ENCODE measurements at regions not wholly inside any gene's neighbourhood (a gene's known extent, or its start where the extent isn't known, plus 50 kb on each side); places are given as distances from the start of the nearest gene placed in this dataset.

DNA sequence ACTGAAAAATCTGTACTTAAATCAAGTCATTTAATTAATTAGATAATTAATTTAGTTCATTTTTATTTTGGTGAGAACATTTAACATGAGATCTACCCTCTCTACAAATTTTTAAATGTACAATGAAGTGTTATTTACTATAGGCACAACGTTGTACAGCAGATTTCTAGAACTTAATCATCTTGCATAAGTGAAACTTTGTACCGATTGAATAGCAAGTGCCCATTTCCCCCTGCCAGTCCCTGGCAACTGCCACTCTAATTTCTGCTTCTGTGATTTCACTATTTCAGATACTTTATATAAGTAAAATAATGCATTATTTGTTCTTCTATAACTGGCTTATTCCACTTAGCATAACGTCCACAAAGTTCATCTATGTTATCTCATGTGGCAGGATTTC is 50.1 kb upstream of the SYTL5 start:
- H2BK12ac ChIP-seq (ENCODE audit: low read length in 2 of 2), result no peak overlapping the region
- no peak overlapping the region for H2AK5ac ChIP-seq (ENCODE audit: low read length, severe bottlenecking)
- H3K4me3 ChIP-seq (ENCODE audit: insufficient read depth in 1 of 2, low read depth in 1 of 2, low read length in 2 of 2), result no peak overlapping the region
- no peak for DNase-seq
- H2BK5ac ChIP-seq (ENCODE audit: low read depth, low read length, poor library complexity, severe bottlenecking), result no peak overlapping the region
- H3K4ac ChIP-seq (ENCODE audit: low read depth in 1 of 2, low read length in 2 of 2), result no peak overlapping the region
- H3K4me2 ChIP-seq (ENCODE audit: low read length, poor library complexity, severe bottlenecking), result no peak overlapping the region
- no peak overlapping the region for H3K27ac ChIP-seq (ENCODE audit: low read length, poor library complexity, severe bottlenecking)
- H2AFZ ChIP-seq (ENCODE audit: low read depth, low read length), result no peak overlapping the region
- no peak overlapping the region for H4K8ac ChIP-seq (ENCODE audit: low read length)
- H2BK120ac ChIP-seq (ENCODE audit: low read depth, low read length), result no peak overlapping the region
- H3K27me3 ChIP-seq (ENCODE audit: control insufficient read depth in 1 of 2, insufficient read depth in 1 of 2, low read length in 2 of 2), result no peaks in the 10 kb centered on the region
- H4K91ac ChIP-seq (ENCODE audit: low read length), result no peak overlapping the region
- no peaks in the 10 kb centered on the region for H3K9me3 ChIP-seq (ENCODE audit: control insufficient read depth, low read length)
- peaks cover 4% of the 10 kb centered on the region for H3K4me1 ChIP-seq (ENCODE audit: control insufficient read depth, insufficient read depth, low read depth, low read length)
- no peak overlapping the region for H3K23ac ChIP-seq (ENCODE audit: low read length in 2 of 2)
- no peak overlapping the region for H3K18ac ChIP-seq (ENCODE audit: low read depth in 1 of 2, low read length in 2 of 2)
- 100% methylated on average over 1 of the region's 3 CpGs for whole genome bisulfite sequencing
- H3K9ac ChIP-seq (ENCODE audit: low read length), result no peak overlapping the region
- no peak overlapping the region for H2BK15ac ChIP-seq (ENCODE audit: low read depth, poor library complexity, severe bottlenecking)
- H3K14ac ChIP-seq (ENCODE audit: low read length in 2 of 2), result no peak overlapping the region
- H3K36me3 ChIP-seq (ENCODE audit: control insufficient read depth in 1 of 2, insufficient read depth in 2 of 2, low read depth in 1 of 2, low read length in 2 of 2), result no peaks in the 10 kb centered on the region
- no peaks in the 10 kb centered on the region for H3K79me1 ChIP-seq (replicated peaks; ENCODE audit: low read length, poor library complexity, severe bottlenecking)
